LNCaP clone FGC (cell line): ENCODE measurements at regions not wholly inside any gene's neighbourhood (a gene's known extent, or its start where the extent isn't known, plus 50 kb on each side); places are given as distances from the start of the nearest gene placed in this dataset.

Experiments used
- DNase-seq: peaks from one replicate; pipeline ENCODE4 v3.0.0-alpha.2; 2011; ENCODE audit warnings: low read depth
- H3K4me3 ChIP-seq: 2 replicates; pipeline ENCODE4 v1.5.1; 2011; ENCODE audit warnings: mild to moderate bottlenecking, low read depth, low read length, control low read depth
- TF ChIP-seq, protein P1 (sequence below): IDR thresholded peaks from 2 replicates; pipeline ENCODE4 v1.5.1; 2012; ENCODE audit warnings: mild to moderate bottlenecking; ENCODE audit not compliant: control insufficient read depth, insufficient read depth; ENCODE audit errors: extremely low read depth

DNA sequence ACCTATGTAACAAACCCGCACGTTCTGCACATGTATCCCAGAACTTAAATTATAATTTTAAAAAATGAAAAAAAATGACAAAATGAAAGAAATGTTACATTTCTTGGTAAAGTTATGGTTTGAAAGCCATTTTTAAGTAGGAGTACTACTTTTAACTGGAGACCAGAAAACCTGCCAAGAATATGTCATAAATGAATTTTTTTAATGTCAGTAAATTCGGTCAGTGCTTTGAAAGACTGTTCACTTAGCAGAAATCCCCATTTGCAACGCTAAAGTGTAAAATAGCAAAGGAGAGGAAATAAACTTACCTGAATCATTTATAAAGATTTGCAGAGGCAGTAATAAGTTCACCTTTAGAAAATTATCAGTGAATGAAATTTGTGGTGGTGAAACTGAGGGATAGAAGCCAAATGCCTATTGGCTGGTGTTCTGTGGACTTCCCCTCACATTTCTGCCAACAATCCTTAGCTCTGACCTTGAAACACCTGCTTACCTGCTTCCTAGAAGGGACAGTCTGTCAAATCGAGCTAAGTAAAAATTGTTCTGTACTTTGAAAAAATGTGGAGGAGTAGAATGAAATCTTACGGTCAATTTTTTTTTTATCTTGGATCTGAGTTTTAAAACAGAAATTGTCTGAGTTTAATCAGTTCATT lies 714.2 kb downstream of the SLC6A15 start:
- H3K4me3 ChIP-seq: no peak overlapping the region
- no peak for DNase-seq
- TF ChIP-seq, protein P1, sequence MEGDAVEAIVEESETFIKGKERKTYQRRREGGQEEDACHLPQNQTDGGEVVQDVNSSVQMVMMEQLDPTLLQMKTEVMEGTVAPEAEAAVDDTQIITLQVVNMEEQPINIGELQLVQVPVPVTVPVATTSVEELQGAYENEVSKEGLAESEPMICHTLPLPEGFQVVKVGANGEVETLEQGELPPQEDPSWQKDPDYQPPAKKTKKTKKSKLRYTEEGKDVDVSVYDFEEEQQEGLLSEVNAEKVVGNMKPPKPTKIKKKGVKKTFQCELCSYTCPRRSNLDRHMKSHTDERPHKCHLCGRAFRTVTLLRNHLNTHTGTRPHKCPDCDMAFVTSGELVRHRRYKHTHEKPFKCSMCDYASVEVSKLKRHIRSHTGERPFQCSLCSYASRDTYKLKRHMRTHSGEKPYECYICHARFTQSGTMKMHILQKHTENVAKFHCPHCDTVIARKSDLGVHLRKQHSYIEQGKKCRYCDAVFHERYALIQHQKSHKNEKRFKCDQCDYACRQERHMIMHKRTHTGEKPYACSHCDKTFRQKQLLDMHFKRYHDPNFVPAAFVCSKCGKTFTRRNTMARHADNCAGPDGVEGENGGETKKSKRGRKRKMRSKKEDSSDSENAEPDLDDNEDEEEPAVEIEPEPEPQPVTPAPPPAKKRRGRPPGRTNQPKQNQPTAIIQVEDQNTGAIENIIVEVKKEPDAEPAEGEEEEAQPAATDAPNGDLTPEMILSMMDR: no peak

DNA sequence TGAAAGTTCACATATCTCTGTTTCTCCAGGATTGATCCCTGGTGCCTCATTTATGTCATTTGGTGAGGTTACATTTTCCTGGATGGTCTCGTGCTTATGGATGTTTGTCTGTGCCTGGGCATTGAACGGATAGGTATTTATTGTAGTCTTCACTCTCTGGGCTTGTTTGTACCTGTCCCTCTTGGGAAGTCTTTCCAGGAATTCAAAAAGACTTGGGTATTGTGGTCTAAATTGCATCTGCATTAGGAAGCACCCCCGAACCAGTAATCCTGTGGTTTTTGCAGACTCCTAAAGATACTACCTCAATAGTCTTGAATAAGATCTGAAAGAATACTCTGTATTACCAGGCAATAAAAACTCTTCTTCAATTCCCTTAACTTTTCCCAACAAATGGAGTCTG lies 720.8 kb downstream of the SLC6A15 start:
- TF ChIP-seq, protein P1: no peak
- DNase-seq: no peak
- no peak overlapping the region for H3K4me3 ChIP-seq

DNA sequence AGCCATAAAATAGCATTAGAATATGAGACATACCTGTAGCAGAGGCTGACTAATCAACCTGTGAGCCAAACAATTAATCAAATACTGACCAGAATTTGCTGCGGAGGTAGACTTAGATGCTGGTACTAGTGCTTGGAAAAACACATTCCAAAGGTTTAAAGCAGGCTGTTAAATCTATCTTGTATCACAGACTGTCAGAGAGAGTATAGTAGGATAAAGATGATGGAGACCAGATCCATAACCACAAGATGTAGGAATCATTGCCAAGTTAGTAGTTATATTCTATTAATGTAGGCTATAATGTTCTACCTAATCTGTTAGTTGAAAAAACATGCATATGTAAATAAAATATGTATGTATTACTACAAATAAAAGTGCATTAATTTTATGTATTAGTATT lies 726.2 kb downstream of the SLC6A15 start:
- TF ChIP-seq, protein P1: no peak
- H3K4me3 ChIP-seq: no peak overlapping the region
- DNase-seq: no peak

DNA sequence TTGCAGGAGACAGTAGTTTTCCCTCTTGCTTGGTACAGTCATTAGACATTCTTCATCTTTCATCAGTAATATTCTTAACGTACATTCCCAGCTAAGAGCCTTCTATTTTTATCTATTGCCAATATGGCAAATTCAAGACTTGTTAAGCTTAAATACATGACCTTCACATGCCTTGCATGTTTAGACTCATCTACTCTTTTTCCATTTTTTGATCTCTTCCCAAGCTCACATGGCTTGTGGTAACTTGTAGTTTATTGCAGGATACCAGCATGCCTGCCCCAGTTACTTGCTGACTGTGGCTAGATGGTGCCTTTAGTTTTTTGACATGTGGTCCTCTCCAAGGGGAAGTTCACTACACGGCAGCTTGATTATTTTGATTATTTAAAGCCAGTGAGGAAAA lies 729.0 kb downstream of the SLC6A15 start:
- H3K4me3 ChIP-seq: no peak overlapping the region
- TF ChIP-seq, protein P1: no peak
- no peak for DNase-seq

DNA sequence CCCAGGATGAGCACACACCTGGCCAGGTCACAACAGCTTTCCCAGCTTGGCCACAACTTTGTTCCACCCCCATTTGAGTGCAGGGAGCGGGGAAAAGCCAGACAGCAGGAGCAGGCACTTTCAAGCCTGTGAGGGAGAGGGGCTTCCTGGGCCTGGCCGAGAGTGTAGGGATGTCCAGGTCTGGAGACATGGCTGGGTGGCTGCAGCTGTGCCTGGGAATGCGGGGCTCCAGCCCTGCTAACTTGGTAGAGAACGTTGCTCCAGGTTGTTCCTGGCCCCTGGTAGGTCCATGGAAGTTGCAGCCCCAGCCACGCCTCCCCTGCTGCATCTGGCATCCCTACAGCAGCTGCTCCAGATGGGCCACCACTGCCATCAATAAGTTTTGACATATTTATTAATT lies 738.5 kb downstream of the SLC6A15 start:
- TF ChIP-seq, protein P1: no peak
- no peak overlapping the region for H3K4me3 ChIP-seq
- DNase-seq: no peak

DNA sequence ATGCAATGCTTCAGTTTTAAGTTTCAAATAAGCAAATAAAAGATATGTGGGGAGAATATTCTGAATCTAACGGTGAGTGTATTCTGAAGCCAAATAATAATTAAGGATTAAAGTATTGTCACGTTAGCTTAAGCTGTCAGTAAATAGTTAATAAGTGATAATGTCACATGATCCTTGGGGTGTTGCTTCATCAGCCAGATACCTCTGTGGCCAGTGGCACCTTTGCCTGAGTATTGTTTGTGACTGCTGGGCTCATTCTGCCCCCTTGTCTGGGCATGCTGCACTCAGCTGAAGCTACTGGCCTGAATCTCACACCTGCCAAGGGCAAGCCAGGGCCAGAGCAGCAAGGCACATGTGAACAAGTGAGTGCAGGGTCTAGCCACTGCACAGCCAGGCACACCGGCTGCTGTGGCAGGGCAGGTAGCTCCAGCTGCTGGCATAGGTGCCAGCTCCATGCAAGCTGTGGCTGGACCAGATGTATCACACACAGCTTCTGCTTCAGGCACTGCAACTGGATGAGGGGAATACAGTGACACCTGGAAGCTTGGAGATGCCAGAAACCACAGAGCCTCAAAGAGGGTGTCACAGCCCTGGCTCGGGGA lies 739.7 kb downstream of the SLC6A15 start:
- TF ChIP-seq, protein P1: no peak
- no peak overlapping the region for H3K4me3 ChIP-seq
- DNase-seq: no peak

DNA sequence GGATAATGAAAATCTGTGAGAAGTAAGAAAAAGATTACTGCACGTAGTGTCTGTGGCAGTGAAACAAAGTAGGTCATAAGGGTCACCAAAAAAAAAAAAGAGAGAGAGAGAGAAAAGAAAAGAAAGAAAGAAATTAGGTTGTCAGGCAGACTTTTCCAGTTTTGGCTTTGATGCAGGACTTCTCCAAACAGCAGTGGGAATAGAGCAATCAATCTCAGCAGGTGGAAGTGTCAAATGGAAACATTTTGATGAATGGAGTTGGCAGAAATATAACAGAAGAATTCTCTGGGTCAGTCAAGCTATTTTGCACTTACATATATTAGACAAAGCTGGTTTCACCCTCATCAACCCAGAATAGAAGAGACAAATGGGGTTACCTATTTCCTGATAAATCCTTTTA lies 745.8 kb downstream of the SLC6A15 start:
- TF ChIP-seq, protein P1: no peak
- DNase-seq: no peak
- no peak overlapping the region for H3K4me3 ChIP-seq
